ENCODE measurements at regions not wholly inside any gene's neighbourhood (a gene's known extent, or its start where the extent isn't known, plus 50 kb on each side); places are given as distances from the start of the nearest gene placed in this dataset.
"Not testable (repeated sequence)": the region's sequence is repeated elsewhere in the genome, so short reads cannot be mapped to it uniquely, and the experiment has no call there.

DNA sequence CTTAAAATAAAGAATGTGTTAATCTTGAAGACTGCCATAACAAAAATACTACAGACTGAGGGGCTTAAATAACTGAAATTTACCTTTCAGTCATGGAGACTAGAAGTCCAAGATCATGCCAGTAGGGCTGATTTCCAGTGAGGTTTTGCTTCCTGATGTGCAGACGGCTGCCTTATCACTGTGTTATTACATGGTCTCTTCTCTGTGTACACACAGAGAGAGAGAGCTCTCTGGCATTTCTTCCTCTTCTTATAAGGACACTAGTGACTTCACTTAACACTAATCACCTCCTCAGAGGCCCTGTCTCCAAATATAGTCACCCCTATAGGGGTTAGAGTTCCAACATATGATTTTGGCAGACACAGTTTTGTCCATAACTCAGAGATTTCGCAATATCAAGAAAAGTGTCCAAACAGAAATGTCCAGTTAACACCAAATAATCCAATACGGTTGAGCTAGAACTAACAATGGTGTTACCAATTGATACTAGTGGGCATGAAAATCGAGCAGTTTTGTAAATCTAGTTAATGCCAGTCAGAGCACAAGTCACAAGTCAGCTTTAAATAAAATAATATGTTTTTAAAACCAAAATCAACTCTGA is 399.8 kb downstream of the ADCYAP1 start:
- DNase-seq: no peak

DNA sequence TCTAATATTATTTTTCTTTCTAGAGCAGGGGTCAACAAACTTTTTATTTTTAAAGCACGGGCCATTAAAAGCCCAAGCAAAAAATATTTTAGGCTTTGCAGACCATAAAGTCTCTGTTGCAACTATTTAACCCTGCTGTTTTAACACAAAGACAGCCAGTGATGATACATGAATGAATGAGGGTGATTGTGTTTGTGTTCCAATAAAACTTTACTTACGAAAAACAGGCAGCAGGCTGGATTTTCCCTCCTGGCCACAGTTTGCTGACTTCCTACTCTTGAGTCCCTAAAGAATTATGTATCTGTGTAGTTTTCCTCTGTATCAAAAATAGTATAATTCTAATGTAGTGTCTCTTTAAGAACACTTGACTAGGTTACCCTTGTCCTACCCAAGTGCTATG is 402.0 kb downstream of the ADCYAP1 start:
- DNase-seq: no peak

DNA sequence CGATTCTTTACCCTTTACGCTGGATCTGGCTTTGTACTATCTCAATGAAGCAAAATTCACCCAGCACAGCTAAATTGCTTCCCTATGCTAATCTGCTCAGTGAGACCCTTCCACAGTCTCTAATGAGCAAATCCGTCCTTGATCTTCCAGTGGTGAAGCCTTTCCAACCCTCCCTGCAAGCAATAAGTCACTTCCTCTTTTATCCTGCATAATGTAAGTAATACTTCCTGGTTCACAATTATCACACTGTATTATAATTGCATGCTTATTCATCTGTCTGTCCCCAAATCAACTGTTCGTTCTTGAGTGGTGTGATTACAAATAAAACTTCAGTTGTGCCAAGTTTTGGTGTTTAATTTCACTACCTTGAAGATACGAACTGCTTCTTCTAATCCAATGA is 404.0 kb downstream of the ADCYAP1 start:
- DNase-seq: no peak

DNA sequence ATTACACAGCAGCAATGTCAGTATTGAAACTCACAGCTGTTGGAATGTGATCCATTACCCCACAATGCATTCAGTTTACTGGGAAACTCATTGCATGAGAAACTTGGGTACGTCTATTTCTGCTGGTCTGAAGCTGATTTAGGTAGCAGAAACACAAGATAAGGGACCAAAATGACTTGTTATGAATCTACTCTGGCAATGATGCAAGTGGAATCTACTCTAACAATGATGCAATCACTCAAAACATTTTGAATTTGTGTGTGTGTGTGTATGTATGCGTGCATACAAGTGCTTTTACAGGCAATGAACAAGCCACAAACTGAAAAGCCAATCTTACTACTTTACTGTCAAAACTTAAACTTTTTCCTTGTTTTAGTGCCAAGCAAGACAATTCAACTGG is 406.7 kb downstream of the ADCYAP1 start:
- no peak for DNase-seq

DNA sequence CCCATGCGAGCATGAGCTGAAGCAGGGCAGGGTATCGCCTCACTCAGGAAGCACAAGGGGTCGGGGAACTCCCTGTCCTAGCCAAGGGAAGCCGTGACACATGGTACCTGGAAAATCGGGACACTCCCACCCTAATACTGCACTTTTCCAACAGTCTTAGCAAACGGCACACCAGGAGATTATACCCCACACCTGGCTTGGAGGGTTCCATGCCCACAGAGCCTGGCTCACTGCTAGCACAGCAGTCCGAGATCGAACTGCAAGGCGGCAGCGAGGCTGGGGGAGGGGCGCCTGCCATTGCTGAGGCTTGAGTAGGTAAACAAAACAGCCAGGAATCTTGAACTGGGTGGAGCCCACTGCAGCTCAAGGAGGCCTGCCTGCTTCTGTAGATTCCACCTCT is 430.7 kb downstream of the ADCYAP1 start:
- not testable (repeated sequence) for DNase-seq

DNA sequence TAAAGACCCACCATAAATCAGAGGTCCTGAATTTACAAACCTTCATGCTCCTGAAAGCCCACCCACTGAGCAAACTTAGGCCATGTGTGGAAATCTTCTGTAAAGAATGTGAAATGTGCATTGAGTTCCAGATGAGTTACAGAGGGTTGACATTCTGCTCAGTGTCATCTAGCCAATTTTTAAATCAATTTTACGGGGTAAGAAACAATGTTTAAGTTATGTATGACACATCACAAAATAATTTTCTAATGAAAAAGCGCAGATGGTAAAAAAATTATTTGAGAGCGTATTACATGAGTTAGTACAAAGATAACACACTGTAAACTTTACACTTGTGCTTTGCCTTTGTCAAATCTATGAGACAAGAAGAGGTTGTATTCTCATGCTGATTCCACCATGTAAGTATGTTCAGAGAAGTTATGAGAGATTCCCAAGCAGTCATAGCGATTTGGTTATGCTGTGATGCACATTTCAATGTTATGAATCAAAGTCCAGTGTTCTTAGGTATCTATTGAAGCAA is 446.3 kb downstream of the ADCYAP1 start:
- no peak for DNase-seq

DNA sequence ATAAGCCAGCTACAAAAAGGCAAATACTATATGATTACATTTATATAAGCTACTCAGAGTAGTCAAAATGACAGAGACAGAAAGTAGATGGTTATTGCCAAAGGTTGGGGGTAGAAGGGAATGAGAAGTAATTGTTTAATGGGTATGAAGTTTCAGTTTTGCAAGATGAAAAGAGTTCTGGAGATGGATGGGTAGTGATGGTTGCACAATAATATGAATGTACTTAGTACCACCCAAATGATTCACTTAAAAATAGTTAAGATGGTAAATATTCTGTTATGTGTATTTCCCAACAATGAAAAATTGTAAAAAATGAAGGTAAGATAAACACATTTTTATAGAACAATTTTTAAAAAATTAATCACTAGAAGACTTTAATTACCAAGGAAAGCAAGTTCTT is 448.4 kb downstream of the ADCYAP1 start:
- no peak for DNase-seq

DNA sequence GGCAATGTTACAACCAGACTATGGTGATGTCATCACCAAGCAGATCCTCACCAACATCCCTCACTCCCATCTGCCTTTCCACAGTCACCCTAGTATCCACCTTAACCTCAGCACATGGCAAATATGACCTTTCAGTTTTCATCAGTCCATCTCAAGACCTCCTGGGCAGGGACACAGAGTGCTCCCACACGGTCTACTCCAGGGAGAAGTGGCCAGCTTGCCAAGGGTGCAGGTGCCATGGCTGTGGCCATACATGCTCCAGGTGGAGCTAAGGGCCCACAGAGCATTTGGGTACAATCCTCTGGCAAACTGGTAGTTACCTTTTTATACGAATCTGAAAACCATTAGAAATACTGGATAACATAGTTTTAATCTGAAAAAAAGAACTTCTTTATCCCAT is 453.1 kb downstream of the ADCYAP1 start:
- DNase-seq: no peak

DNA sequence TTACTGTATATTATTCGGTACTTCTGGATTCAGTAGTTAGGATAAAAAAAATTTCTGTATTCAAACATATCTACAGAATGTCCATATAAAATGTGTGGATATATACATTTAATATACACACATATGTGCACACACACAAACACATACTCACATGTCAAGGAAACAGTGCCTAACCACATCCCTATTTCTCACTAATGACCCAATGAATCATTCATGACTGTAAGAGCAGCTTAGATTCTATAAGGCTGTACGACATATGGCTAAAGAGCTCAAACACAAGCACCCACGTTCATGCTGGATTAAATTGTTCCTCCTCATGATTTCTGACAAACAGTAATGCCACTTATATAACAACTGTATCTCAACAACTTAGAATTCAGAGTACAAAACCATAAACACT is 457.3 kb downstream of the ADCYAP1 start:
- no peak for DNase-seq

DNA sequence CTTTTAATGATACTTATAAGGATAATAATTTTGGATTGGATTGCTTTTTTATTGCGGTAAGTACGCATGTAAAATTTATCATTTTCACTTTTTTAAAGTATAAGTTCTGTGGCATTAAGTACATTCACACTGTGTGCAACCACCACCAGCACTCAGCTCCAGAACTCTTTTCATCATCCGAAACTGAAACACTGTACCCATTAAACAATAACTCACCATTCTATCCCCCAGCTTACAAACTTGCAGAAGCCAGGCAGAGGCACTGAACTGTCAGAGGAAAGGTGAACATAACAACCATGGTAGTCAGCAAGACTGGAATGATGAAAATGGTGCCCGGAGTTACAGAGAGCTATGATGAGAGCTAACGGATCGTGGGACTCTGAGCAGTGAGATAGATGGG is 465.9 kb downstream of the ADCYAP1 start:
- DNase-seq: no peak

DNA sequence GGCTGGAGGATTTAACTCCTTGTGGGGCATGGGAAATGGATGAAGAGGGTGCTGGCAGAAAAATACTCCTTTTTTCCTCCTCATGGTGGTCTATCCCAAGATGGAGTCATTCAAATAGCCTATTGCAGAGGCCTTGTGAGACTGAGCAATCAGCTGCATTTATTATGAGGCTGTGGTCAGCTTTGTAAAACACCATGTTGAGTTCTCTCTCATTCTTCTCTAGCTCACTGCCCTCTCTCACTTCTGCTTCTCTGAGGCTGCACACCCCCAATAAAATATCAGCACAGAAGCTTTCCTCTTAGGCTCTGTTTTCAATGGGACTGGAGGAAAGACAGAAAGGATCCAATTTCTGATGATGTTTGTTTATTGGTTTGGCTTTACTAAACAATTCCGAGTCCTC is 467.1 kb downstream of the ADCYAP1 start:
- DNase-seq: no peak

DNA sequence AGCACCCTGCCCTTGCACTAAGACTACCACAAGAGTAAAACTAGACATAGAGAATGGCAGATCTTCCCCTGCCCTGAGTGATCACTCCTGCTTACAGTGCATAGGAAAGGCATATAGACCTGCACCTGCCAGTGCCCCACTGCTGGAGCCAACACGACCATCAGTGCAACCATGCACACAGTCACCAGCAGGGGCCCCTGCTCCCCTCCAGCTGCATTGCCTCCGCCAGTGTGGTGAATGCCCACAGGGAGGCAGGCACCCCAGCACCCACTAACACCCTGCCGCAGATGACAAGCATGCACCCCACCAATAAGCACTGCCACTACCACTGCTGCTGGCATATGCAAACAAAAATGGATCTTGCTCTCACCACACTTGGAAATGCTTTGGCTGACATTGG is 478.8 kb downstream of the ADCYAP1 start:
- DNase-seq: no peak

DNA sequence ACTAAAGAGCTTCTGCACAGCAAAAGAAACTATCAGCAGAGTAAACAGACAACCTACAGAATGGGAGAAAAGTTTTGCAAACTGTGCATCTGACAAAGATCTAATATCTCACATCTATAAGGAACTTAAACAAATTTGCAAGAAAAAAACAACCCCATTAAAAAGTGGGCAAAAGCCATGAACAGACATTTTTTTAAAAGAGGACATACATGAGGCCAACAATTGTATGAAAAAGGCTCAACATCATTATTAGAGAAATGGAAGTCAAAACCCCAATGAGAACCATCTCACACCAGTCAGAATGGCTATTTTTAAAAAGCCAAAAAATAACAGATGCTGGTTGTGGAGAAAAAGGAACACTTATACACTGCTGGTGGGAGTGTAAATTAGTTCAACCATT is 483.8 kb downstream of the ADCYAP1 start:
- DNase-seq: not testable (repeated sequence)

DNA sequence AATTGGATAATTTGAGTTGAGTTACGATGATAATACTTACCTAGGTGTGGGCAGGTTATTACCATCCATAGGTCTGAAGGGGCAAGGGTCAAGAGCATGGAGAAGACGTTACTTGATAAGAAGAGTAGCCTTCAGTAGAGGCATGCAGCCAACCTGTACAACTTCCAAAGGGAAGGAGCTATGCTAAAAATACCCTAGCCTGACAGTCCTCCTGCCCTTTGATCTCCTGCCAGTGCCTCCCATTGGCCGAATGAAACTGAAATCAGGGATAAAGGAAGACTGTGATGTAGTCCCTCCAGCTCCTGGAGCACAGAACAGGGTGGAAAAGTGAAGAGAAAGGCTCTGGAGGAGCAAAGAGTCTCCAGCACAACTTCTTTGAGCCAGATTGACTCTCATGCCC is 487.4 kb downstream of the ADCYAP1 start:
- DNase-seq: no peak

DNA sequence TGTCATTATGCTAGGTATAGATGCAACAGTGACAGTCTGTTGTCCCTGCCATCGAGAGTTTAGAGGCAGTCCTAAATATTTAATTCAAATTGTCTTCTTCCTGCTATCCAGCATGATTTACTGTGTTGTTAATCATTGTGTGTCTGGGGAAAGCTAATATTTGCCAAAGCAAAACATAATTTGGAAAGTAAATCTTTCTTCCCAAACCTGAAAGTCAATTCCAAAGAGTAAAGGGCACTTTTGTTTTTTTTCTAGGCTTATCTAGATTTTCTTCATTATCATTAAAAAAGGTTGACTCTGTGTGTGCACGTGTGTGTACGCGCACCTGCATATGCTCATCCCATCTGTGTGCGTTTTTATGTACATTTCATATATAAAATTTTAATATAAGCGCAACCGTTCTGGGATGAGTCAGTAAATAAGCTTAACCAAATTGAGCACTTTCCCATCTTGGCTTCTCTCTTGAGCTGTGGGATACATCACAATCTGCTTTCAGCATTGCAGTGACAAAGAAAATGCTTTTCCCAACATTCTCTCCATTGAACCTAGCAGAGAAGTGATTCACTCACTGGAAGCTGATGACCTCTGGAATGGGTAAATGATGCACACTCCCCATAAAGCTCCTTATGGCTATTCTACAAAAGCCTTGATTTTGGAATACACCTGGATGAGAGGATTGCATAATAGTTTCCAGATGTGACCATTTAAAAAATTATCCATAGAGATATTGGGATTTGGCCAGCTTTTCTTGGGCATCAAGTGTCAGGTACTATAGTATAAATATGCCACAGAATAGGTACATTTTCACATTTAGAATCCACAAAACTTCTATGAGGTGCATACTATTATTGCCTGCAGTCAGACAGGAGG is 488.4 kb downstream of the ADCYAP1 start:
- DNase-seq: no peak

DNA sequence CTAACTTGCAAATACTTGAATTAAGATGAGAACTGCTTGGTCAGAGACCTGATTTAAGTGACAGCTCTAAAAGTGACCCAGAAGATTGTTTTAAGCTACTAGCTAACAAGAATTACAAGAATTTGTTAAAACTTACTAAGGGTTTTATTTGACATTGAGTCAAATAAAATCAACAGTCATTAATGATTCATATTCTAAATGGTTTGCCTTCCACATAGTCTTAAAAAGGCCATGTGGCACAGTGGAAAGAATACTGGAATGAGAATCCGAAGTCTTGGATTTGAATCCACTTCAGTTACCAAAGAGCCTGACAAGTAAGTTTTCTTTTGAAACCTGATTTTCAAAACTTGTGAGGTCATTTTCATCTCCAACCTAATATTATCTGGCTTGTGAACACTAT is 489.3 kb downstream of the ADCYAP1 start:
- DNase-seq: no peak

DNA sequence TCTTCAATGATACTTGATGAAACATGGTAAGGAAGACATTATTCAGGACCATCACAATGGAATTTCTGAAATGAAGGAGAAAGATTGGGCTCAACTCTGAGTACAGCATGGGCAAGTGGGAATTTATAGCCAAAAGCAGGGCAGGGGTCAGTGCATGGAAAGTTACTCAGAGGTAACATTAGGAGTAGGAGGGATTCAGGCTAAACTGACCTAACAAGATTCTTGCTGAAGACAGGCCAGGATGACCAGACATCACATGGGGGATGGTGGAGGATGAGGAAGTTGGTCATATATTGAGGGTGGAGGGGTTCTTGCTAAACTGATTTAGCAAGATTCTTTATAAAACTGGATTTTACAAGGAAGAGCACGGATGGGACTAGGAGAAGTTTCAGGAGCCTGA is 489.8 kb downstream of the ADCYAP1 start:
- DNase-seq: no peak

DNA sequence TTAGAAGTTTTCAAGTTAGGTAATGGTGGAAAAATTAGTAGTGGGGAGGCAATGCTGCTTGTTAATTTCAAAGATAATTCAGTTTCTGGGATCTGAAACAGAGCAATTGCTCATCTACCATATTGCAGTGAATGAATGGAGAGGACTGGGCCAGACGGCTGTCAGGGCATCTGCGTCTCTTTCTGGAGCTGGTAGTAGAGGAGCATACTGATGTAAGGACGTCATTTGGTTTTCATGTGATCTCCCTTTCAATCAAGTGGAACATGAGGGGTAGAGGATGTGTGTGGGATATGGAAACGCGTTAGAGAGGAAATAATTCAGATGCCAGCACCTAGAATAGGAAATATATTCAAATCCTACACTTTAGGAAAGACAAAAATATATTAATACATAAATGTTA is 490.3 kb downstream of the ADCYAP1 start:
- no peak for DNase-seq

DNA sequence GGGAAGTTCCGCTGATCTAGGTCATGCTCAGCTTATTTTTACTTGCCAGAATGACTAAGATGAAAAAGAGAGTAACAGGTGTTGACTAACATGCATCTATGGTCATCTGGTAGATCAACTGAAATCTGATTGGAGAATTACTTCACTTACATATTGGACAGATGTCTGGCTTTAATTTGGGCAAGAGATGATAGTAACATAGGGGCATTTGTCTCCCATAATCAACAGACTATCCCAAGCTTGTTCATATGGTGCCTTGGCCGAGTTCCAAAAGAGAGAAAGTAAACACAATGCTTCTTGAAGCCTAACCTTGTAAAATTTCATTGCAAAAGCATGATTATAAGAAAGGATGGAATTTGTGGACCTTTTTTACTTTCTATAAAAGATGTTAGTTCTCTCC is 503.7 kb downstream of the ADCYAP1 start:
- DNase-seq: no peak

DNA sequence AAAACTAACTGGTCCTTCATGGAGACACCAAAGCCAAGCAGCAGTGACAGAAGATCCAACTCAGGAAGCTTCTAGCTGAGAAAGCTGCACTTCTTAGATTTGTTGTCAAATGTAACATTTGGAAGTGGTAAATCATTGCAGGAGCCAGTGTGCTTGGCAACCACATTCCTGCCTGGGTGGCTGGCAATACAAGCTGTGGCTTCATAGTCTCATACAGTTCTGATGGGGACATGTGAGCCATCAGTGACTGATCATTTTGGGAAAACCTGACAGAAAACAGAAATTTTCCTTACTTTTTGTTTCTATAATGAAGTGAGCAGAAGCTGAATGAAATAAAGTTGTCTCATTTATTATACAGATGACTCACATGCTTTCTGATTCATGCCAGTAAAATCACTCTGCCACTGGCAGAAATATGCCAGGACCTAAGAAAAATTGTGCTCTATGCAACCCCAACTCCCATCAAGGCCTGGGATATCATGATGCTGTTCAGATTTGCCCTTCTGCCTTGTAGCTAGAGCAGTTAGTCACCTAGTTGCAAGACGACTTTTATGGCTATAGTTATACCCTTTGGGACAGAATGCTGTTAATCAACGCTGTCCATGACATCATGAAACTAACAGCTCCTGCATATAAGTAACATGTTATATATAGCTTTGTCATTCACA is 508.1 kb downstream of the ADCYAP1 start:
- DNase-seq: no peak

DNA sequence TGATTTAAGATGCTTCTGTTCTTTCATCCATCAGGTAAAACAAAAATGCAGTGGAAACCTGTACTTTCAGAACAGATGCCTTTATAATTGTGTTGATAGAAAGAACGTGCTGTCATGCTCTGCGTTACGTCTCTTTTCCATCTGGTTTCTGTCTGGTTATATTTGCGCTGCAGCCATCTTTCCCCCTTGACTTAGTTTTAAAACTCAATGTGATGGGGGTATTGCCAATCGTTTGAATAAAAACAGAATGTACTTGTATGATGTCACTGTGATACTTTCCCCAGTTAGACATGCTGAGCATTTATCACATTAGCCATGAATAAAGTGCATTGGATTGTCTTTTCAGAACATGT is 508.6 kb downstream of the ADCYAP1 start:
- DNase-seq: no peak

DNA sequence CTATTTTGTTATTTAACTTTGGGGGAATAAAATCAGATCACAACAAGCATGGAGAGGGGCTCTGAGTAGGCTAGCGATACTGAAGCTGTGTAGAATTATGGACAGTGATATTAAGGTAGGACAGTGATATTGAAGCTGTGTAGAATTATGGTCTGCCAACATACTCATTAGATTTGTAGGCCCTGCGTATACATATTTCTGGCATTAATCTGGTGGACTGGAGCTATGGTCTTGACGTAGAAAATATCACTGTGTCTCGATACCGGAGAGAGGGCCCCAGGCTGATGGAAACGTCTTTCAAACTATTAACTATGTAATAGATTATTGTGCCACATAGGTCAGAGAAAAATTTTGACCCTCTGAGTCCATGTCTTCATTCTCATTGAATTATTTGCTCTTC is 511.4 kb downstream of the ADCYAP1 start:
- DNase-seq: no peak

DNA sequence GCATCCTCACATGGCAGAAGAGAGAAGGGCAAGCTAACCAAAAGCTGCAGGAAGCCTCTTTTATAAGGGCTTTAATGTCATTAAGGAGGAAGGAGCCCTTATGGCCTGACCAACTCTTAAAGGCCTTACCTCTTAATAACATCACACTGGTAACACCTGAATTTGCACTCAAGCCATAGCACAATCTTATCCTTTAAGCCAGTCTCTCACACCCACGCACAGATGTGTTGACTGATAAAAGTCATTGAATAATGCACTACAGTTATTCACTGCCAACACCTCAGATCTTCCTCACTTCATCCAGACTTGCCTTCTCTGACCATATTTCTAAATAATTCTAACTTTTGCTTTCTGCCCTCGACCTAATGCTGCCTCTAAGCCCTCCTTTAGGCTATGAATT is 516.8 kb downstream of the ADCYAP1 start:
- no peak for DNase-seq

DNA sequence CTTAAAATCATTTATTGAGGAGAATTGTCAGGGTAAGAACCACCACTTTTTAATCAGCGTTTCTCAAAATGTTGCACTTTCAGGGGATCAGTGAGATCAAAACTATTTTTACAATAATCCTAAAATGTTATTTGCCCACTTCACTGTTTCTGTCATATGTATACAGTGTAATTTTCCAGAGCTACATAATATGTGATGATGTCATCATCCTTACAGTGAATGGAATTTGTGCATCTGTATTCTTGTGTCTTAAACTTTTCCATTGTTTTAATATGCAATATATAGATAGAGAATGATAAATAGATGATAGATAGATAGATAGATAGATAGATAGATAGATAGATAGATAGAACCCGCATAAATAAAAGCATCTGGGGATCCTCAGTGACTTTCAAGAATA is 518.0 kb downstream of the ADCYAP1 start:
- no peak for DNase-seq

Data from right forelimb (tissue), 1 donor.